ENCODE measurements at regions not wholly inside any gene's neighbourhood (a gene's known extent, or its start where the extent isn't known, plus 50 kb on each side); places are given as distances from the start of the nearest gene placed in this dataset.

DNA sequence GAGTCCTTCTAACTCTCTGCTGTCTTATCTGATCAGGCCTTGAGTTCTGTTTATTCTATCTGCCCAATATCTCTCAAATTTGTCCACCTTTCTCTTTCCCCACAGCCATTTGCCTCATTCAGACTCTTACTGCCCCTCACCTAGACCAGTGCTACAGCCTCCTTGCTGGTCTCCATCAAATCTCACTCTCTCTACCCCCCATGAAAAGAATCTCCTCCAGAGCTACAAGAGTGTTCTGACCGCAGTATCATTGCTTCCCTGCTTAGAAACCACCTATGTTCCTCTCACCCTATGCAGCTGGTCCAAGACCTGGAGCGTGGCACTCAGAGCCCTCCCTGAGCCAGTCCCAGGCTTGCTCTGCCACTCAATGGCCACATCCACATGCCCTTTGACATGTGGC lies 231.0 kb upstream of the JUN start:
- TF ChIP-seq POLR2AphosphoS5 (IDR thresholded peaks at IDR 0.05; ENCODE audit: low read depth) = no peak
- TF ChIP-seq, protein P1, sequence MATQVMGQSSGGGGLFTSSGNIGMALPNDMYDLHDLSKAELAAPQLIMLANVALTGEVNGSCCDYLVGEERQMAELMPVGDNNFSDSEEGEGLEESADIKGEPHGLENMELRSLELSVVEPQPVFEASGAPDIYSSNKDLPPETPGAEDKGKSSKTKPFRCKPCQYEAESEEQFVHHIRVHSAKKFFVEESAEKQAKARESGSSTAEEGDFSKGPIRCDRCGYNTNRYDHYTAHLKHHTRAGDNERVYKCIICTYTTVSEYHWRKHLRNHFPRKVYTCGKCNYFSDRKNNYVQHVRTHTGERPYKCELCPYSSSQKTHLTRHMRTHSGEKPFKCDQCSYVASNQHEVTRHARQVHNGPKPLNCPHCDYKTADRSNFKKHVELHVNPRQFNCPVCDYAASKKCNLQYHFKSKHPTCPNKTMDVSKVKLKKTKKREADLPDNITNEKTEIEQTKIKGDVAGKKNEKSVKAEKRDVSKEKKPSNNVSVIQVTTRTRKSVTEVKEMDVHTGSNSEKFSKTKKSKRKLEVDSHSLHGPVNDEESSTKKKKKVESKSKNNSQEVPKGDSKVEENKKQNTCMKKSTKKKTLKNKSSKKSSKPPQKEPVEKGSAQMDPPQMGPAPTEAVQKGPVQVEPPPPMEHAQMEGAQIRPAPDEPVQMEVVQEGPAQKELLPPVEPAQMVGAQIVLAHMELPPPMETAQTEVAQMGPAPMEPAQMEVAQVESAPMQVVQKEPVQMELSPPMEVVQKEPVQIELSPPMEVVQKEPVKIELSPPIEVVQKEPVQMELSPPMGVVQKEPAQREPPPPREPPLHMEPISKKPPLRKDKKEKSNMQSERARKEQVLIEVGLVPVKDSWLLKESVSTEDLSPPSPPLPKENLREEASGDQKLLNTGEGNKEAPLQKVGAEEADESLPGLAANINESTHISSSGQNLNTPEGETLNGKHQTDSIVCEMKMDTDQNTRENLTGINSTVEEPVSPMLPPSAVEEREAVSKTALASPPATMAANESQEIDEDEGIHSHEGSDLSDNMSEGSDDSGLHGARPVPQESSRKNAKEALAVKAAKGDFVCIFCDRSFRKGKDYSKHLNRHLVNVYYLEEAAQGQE (IDR thresholded peaks at IDR 0.05; ENCODE audit: insufficient replicate concordance, low read depth) = no peak

Data from HL-60 (cell line).